K562 (cell line): ENCODE measurements at regions not wholly inside any gene's neighbourhood (a gene's known extent, or its start where the extent isn't known, plus 50 kb on each side); places are given as distances from the start of the nearest gene placed in this dataset.

Experiments
- ATAC-seq: fragments of 200-7000 bp; cut with Tn5 transposase; 3 replicates; pipeline ENCODE4 v1.9.1; 2020; ENCODE audit warnings: moderate library complexity
- BruUV-seq: library from RNA; stranded (reverse); fragments of 400-500 nt; replicated peaks from 2 replicates; lab custom pipeline; 2021; lab: Mats Ljungman, UMichigan
- CTCF ChIA-PET: fragments of 300-600 bp; formaldehyde crosslinking; extraction: SDS; loops from one replicate; lab custom pipeline; 2021; ENCODE audit warnings: low intra/inter-chr PET ratio; lab: Yijun Ruan, JAX
- POLR2A ChIA-PET: fragments of 300-600, 350-650 bp; sonication (Branson Sonifier 250); formaldehyde crosslinking; extraction: SDS; loops from one replicate; lab custom pipeline; 2021; ENCODE audit warnings: antibody characterized with exemption, inconsistent platforms; lab: Yijun Ruan, JAX
- DNase-seq, 4 experiments: peaks; one replicate each; pipeline versions ENCODE4 v3.0.0 to v3.0.0-alpha.2; 2011 to 2018; ENCODE audit warnings: low spot score in 3 of 4, mixed read lengths in 3 of 4; ENCODE audit errors: extremely low read depth in 1 of 4
- FAIRE-seq: peaks from 2 replicates; lab custom pipeline; 2011; peaks lifted over from hg19 to GRCh38; lab: Jason Lieb, UNC
- H2AFZ ChIP-seq: 2 replicates; pipeline ENCODE4 v1.6.0; 2011; ENCODE audit warnings: low read depth, low read length, control low read depth, inconsistent platforms
- H3K27ac ChIP-seq: fragments of 200-600 bp; 3 replicates; pipeline ENCODE4 v1.8.0; 2011; ENCODE audit warnings: low read depth, mild to moderate bottlenecking, control low read depth, inconsistent platforms, low read length, moderate library complexity, mixed read lengths; ENCODE audit errors: extremely low read depth
- H3K27me3 ChIP-seq, 2 experiments: fragments of 300-600 bp in 1 of 2; 2 replicates in 1 of 2; 3 replicates in 1 of 2; pipeline versions ENCODE4 v1.6.0 to v1.8.0; 2011; ENCODE audit warnings: inconsistent platforms in 2 of 2, low read length in 2 of 2, mild to moderate bottlenecking in 1 of 2, mixed read lengths in 1 of 2, moderate library complexity in 1 of 2; ENCODE audit not compliant: control insufficient read depth in 2 of 2, insufficient read depth in 2 of 2
- H3K36me3 ChIP-seq: fragments of 300-600 bp; 3 replicates; pipeline ENCODE4 v1.8.0; 2011; ENCODE audit warnings: mild to moderate bottlenecking, low read length, inconsistent platforms; ENCODE audit not compliant: control insufficient read depth, insufficient read depth
- H3K4me1 ChIP-seq, 2 experiments: fragments of 200-600 bp in 1 of 2; replicated peaks in 1 of 2; 2 replicates in 1 of 2; 3 replicates in 1 of 2; pipeline versions ENCODE4 v1.5.1 to v1.8.0; 2011; ENCODE audit warnings: inconsistent platforms in 2 of 2, low read length in 2 of 2, mild to moderate bottlenecking in 1 of 2, mixed read lengths in 1 of 2, moderate library complexity in 1 of 2; ENCODE audit not compliant: control insufficient read depth in 2 of 2, insufficient read depth in 2 of 2
- H3K4me2 ChIP-seq: 2 replicates; pipeline ENCODE4 v1.6.1; 2011; ENCODE audit warnings: low read length, control low read depth, inconsistent platforms, mixed read lengths; ENCODE audit not compliant: insufficient read depth
- H3K4me3 ChIP-seq: fragments of 200-600 bp; sonication (generic), shearing (Covaris generic); 2 replicates; pipeline ENCODE4 v1.5.1; 2016; ENCODE audit warnings: control low read depth, inconsistent platforms
- H3K79me2 ChIP-seq: fragments of 200-600 bp; 3 replicates; pipeline ENCODE4 v1.8.0; 2011; ENCODE audit warnings: low read length, inconsistent platforms; ENCODE audit not compliant: control insufficient read depth, insufficient read depth
- H3K9ac ChIP-seq, 2 experiments: 2 replicates each; pipeline versions ENCODE4 v1.6.0 to v1.6.1; 2011; ENCODE audit warnings: low read depth in 2 of 2, low read length in 2 of 2, control low read depth in 1 of 2, inconsistent platforms in 1 of 2, mild to moderate bottlenecking in 1 of 2, mixed read lengths in 1 of 2; ENCODE audit not compliant: insufficient read depth in 1 of 2
- H3K9me1 ChIP-seq: one replicate; pipeline ENCODE4 v1.6.0; 2011; ENCODE audit warnings: inconsistent platforms, mild to moderate bottlenecking, low read length, moderate library complexity; ENCODE audit not compliant: control insufficient read depth, insufficient read depth
- H3K9me3 ChIP-seq: replicated peaks from 2 replicates; pipeline ENCODE4 v1.5.1; 2011; ENCODE audit warnings: low read depth, low read length, inconsistent platforms; ENCODE audit not compliant: control insufficient read depth, insufficient read depth
- H4K20me1 ChIP-seq: replicated peaks from 2 replicates; pipeline ENCODE4 v1.6.1; 2011; ENCODE audit warnings: low read length, inconsistent platforms, mixed read lengths; ENCODE audit not compliant: control insufficient read depth, insufficient read depth
- DDX20 ChIP-seq: fragments of 450-650 bp; IDR thresholded peaks from 2 replicates; pipeline ENCODE4 v1.6.1; 2016; ENCODE audit warnings: missing genetic modification characterization, low read depth, mild to moderate bottlenecking, missing compliant biosample characterization, moderate library complexity
- KLF10 ChIP-seq: fragments of 250-450 bp; sonication (Bioruptor Pico); IDR thresholded peaks from 2 replicates; pipeline ENCODE4 v1.6.1; 2021; ENCODE audit warnings: matching md5 sums
- NR2F6 ChIP-seq: fragments of 450-650 bp; formaldehyde crosslinking; IDR thresholded peaks from 2 replicates; pipeline ENCODE4 v1.4.0; 2020; ENCODE audit warnings: mild to moderate bottlenecking
- PPARD ChIP-seq: fragments of 250-450 bp; sonication (Bioruptor Pico); IDR thresholded peaks from 2 replicates; pipeline ENCODE4 v1.8.0; 2022; ENCODE audit warnings: inconsistent platforms, mild to moderate bottlenecking, moderate library complexity
- ZBED1 ChIP-seq: IDR thresholded peaks from 2 replicates; pipeline ENCODE4 v1.6.1; 2014
- ZNF282 ChIP-seq: sonication (generic); formaldehyde crosslinking; IDR thresholded peaks from 2 replicates; pipeline ENCODE4 v1.8.1; 2023; ENCODE audit warnings: missing genetic modification reagents
- ZNF707 ChIP-seq: fragments of 250-450 bp; sonication (Bioruptor Pico); conservative IDR thresholded peaks from 2 replicates; pipeline ENCODE4 v1.8.0; 2022; ENCODE audit warnings: inconsistent platforms, mild to moderate bottlenecking, moderate library complexity
- WGBS: fragments of 100-300 bp; shearing (Covaris generic); methylation state at CpG from one replicate; pipeline ENCODE4 v1.1.6; 2016; ENCODE audit warnings: low coverage, mixed read lengths; ENCODE audit not compliant: insufficient coverage; ENCODE audit errors: missing lambda C conversion rate; 5-methylcytosine and 5-hydroxymethylcytosine counted together
- in situ Hi-C: fragments of 300-500 bp; cut with MboI; formaldehyde crosslinking; loops from 4 replicates; pipeline ENCODE4 v1.15.0; 2018; ENCODE audit warnings: inconsistent platforms, mixed read lengths
- intact Hi-C: fragments of 100-400 bp; cut with micrococcal nuclease; formaldehyde crosslinking; loops from 2 replicates; pipeline ENCODE4 v1.14.2; 2022
- TF ChIP-seq, protein P1 (sequence below): fragments of 250-450 bp; sonication (Bioruptor Pico); IDR thresholded peaks from 2 replicates; pipeline ENCODE4 v1.8.0; 2022; ENCODE audit warnings: moderate library complexity, mild to moderate bottlenecking, inconsistent platforms
- TF ChIP-seq, protein P2 (sequence below): fragments of 250-450 bp; sonication (Bioruptor Pico); IDR thresholded peaks from 2 replicates; pipeline ENCODE4 v1.5.0; 2021
- TF ChIP-seq, protein P3 (sequence below): fragments of 250-450 bp; sonication (Bioruptor Pico); IDR thresholded peaks from 2 replicates; pipeline ENCODE4 v1.8.0; 2022; ENCODE audit warnings: moderate library complexity, mild to moderate bottlenecking, inconsistent platforms

DNA sequence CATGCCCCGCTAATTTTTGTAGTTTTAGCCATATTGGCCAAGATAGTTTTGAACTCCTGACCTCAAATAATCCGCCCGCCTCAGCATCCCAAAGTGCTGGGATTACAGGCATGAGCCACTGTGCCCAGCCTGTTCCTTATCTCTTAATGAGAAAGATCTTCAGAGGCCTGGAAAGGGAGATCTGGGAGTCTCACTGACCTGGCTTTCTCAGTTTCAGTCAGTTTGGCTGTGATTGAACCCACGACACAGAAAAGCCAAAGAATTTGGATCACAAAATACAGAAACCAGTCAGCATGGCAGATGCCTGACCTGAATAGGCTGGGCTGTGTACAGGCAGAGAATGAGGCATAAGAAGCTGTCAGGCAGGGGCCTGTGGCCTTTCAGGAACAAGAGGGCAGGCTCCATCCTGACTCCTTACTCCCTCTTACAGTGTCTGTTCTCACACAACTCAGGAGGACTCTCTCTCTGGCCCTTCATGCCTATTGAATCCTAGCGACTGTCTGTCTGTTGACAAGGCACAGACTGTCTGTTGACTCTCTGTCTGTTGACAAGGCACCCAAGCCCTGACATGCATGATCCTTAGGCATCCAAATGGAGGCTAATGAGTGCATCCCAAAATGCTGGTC is 366.5 kb upstream of the CCDC196 start:
- Histone ChIP-seq H4K20me1 (no peaks in the 10 kb centered on the region), H3K4me1 (no peaks in the 10 kb centered on the region), H3K9me1 (no peaks in the 10 kb centered on the region), H3K4me3 (no peak overlapping the region), H3K79me2 (no peaks in the 10 kb centered on the region), H3K9ac (no peak overlapping the region), H3K4me2 (no peak overlapping the region), H3K36me3 (no peaks in the 10 kb centered on the region), H3K9me3 (no peaks in the 10 kb centered on the region), H2AFZ (no peak overlapping the region), H3K27ac (no peak overlapping the region), H3K27me3 (no peaks in the 10 kb centered on the region)
- ChIA-PET POLR2A (no interaction called here), CTCF (no interaction called here)
- no peak for ATAC-seq
- TF ChIP-seq, protein P1, sequence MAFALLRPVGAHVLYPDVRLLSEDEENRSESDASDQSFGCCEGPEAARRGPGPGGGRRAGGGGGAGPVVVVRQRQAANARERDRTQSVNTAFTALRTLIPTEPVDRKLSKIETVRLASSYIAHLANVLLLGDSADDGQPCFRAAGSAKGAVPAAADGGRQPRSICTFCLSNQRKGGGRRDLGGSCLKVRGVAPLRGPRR, result no peak
- no peak for TF ChIP-seq KLF10 (CRISPR knock-in tag)
- BruUV-seq, result no TSS peak
- FAIRE-seq, result no peak
- in situ Hi-C loops (no loop called here), intact Hi-C loops (no loop called here)
- 0% methylated on average over 4 of the region's 5 CpGs for whole genome bisulfite sequencing
- no peak for DNase-seq

DNA sequence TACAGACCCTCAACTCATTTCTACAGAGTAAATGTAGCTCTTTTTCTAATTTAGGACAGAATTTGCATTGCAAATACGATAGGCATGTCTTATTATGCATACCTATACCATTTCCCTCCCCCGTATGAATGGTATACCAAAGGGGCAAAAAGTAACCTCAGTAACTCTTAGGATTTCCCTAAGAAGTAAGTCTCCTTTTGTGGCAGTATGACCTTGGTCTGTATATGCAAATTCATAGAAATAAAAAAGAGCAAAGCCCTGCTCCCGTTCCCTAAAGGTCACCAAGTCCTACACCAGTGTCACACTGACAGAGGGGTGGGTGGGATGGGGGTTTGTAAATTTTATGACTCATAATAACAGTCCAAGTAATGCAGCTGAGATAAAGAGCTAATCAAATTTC is 365.8 kb upstream of the CCDC196 start:
- H2AFZ ChIP-seq, result no peak overlapping the region
- TF ChIP-seq DDX20 (tag), result no peak
- no peak for TF ChIP-seq ZNF707
- TF ChIP-seq, protein P2, sequence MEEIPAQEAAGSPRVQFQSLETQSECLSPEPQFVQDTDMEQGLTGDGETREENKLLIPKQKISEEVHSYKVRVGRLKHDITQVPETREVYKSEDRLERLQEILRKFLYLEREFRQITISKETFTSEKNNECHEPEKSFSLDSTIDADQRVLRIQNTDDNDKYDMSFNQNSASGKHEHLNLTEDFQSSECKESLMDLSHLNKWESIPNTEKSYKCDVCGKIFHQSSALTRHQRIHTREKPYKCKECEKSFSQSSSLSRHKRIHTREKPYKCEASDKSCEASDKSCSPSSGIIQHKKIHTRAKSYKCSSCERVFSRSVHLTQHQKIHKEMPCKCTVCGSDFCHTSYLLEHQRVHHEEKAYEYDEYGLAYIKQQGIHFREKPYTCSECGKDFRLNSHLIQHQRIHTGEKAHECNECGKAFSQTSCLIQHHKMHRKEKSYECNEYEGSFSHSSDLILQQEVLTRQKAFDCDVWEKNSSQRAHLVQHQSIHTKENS (CRISPR knock-in tag), result no peak
- TF ChIP-seq NR2F6, result no peak
- no peak for TF ChIP-seq ZBED1
- TF ChIP-seq PPARD (CRISPR knock-in tag), result no peak
- TF ChIP-seq, protein P3, sequence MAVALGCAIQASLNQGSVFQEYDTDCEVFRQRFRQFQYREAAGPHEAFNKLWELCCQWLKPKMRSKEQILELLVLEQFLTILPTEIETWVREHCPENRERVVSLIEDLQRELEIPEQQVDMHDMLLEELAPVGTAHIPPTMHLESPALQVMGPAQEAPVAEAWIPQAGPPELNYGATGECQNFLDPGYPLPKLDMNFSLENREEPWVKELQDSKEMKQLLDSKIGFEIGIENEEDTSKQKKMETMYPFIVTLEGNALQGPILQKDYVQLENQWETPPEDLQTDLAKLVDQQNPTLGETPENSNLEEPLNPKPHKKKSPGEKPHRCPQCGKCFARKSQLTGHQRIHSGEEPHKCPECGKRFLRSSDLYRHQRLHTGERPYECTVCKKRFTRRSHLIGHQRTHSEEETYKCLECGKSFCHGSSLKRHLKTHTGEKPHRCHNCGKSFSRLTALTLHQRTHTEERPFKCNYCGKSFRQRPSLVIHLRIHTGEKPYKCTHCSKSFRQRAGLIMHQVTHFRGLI (CRISPR knock-in tag), result no peak
- no peak for TF ChIP-seq ZNF282 (CRISPR knock-in tag)
- FAIRE-seq (no peak), ATAC-seq (no peak), DNase-seq (no peak)
- no peaks in the 10 kb centered on the region for H4K20me1 ChIP-seq
- 0% methylated on average over 3 of the region's 3 CpGs for WGBS
- ChIA-PET POLR2A (no interaction called here), CTCF (no interaction called here)
- H3K27me3 ChIP-seq, result no peaks in the 10 kb centered on the region
- no peaks in the 10 kb centered on the region for H3K4me1 ChIP-seq
- H3K9ac ChIP-seq, result no peak overlapping the region
- no TSS peak for BruUV-seq
- H3K4me3 ChIP-seq, result no peak overlapping the region
- H3K9me3 ChIP-seq, result no peaks in the 10 kb centered on the region
- H3K9me1 ChIP-seq, result no peaks in the 10 kb centered on the region
- no peak overlapping the region for H3K4me2 ChIP-seq
- intact Hi-C loops, result no loop called here
- in situ Hi-C loops, result no loop called here
- no peaks in the 10 kb centered on the region for H3K79me2 ChIP-seq
- H3K36me3 ChIP-seq, result no peaks in the 10 kb centered on the region
- no peak overlapping the region for H3K27ac ChIP-seq
